ENCODE measurements at regions not wholly inside any gene's neighbourhood (a gene's known extent, or its start where the extent isn't known, plus 50 kb on each side); places are given as distances from the start of the nearest gene placed in this dataset.

GRCh38 chr2:223316342-223316741, 264.4 kb downstream of the KCNE4 start:
- no peak for TF ChIP-seq EP300 (IDR thresholded peaks at IDR 0.05; ENCODE audit: borderline replicate concordance in 1 of 2, control insufficient read depth in 1 of 2, low read depth in 2 of 2, low read length in 2 of 2)
- TF ChIP-seq, protein P1, sequence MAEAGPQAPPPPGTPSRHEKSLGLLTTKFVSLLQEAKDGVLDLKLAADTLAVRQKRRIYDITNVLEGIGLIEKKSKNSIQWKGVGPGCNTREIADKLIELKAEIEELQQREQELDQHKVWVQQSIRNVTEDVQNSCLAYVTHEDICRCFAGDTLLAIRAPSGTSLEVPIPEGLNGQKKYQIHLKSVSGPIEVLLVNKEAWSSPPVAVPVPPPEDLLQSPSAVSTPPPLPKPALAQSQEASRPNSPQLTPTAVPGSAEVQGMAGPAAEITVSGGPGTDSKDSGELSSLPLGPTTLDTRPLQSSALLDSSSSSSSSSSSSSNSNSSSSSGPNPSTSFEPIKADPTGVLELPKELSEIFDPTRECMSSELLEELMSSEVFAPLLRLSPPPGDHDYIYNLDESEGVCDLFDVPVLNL (IDR thresholded peaks at IDR 0.05; ENCODE audit: low read depth, low read length), result no peak

All from GM12878 (cell line).